Stomach (tissue), 8 donors: ENCODE measurements at regions not wholly inside any gene's neighbourhood (a gene's known extent, or its start where the extent isn't known, plus 50 kb on each side); places are given as distances from the start of the nearest gene placed in this dataset.

Source experiments
- DNase-seq, 2 donors: peaks; one replicate each; pipeline versions ENCODE4 v3.0.0 to v3.0.0-alpha.2; 2013 to 2019
- H3K27ac ChIP-seq, 5 donors: fragments of 200-600 bp in 4 of 5; sonication (generic) in 4 of 5; one replicate each; pipeline ENCODE4 v1.5.1; 2013 to 2019; ENCODE audit warnings: mild to moderate bottlenecking in 1 of 5, moderate library complexity in 1 of 5
- H3K27me3 ChIP-seq, 3 donors: fragments of 200-600 bp; sonication (generic); one replicate each; pipeline ENCODE4 v1.5.1; 2017 to 2019; ENCODE audit warnings: mixed run types in 1 of 3
- H3K36me3 ChIP-seq, 4 donors: fragments of 200-600 bp; sonication (generic); 1 replicate in 3 of 4; 2 replicates in 1 of 4; pipeline ENCODE4 v1.5.1; 2016 to 2019
- H3K4me1 ChIP-seq, 4 donors: fragments of 200-600 bp; sonication (generic); one replicate each; pipeline ENCODE4 v1.5.1; 2016 to 2019
- H3K4me3 ChIP-seq, 4 donors: fragments of 200-600 bp; sonication (generic) in 3 of 4; one replicate each; pipeline ENCODE4 v1.5.1; 2016 to 2019; ENCODE audit warnings: mild to moderate bottlenecking in 1 of 4
- H3K9me3 ChIP-seq, 4 donors: fragments of 200-600 bp; sonication (generic); one replicate each; pipeline ENCODE4 v1.5.1; 2016 to 2019
- EP300 ChIP-seq: sonication (generic); formaldehyde crosslinking; IDR thresholded peaks from one replicate; pipeline ENCODE4 v1.6.1; 2017; ENCODE audit warnings: antibody characterized with exemption
- POLR2A ChIP-seq, 4 donors: fragments of 450-650 bp; IDR thresholded peaks; one replicate each; pipeline ENCODE4 v1.6.1; 2016; ENCODE audit warnings: antibody characterized with exemption in 4 of 4, control low read depth in 2 of 4, mild to moderate bottlenecking in 1 of 4, moderate library complexity in 1 of 4
- POLR2AphosphoS5 ChIP-seq, 3 donors: sonication (generic); formaldehyde crosslinking; IDR thresholded peaks; one replicate each; pipeline ENCODE4 v1.6.1; 2016; ENCODE audit warnings: antibody characterized with exemption in 3 of 3
- WGBS, 5 donors: extraction: QIAGEN DNeasy Blood & Tissue Kit in 3 of 5; methylation state at CpG; one replicate each; pipeline versions ENCODE4 v1.1.5 to v1.1.7; 2013 to 2018; 5-methylcytosine and 5-hydroxymethylcytosine counted together
- intact Hi-C: fragments of 100-400 bp; cut with DNase I; formaldehyde crosslinking; loops from one replicate; pipeline ENCODE4 v1.15.1; 2023; ENCODE audit warnings: low total_unique reads
- TF ChIP-seq, protein P1 (sequence below), 7 experiments: fragments of 450-650 bp in 4 of 7; fragments of 200-600 bp in 3 of 7; sonication (generic) in 3 of 7; IDR thresholded peaks; one replicate each; pipeline ENCODE4 v1.5.1; 2016 to 2019; ENCODE audit warnings: antibody characterized with exemption in 7 of 7, control low read depth in 2 of 7, mild to moderate bottlenecking in 1 of 7
- donor health status: healthy with polysubstance abuse.
- donor health status: Bipolar disorder and iron deficiency.
- donor health status: healthy.

DNA sequence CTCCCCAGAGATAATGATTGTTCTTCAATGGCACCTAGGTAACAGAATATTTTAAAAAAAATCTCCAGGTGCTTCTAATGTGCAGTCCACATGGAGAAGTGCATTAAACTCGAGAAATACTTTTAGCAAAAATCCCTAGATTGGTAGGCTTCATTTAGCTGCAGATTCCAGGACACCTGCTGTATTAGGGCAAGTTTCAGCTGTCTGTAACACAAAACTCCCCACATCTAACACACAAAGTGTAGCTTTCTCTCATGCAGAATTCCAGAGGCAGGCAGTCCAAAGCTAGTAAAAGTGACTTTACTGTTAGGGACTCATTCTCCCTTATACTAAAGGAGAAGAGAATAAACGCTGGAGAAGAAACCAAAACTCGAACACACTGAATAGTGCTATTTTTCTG is 1414.3 kb upstream of the B3GALT2 start:
- no peak overlapping the region for H3K4me3 ChIP-seq
- H3K9me3 ChIP-seq = no peaks in the 10 kb centered on the region
- H3K36me3 ChIP-seq = no peaks in the 10 kb centered on the region
- TF ChIP-seq POLR2AphosphoS5 (IDR thresholded peaks at IDR 0.05) = no peak
- TF ChIP-seq POLR2A (IDR thresholded peaks at IDR 0.05) = no peak
- no peak for TF ChIP-seq EP300
- TF ChIP-seq, protein P1, sequence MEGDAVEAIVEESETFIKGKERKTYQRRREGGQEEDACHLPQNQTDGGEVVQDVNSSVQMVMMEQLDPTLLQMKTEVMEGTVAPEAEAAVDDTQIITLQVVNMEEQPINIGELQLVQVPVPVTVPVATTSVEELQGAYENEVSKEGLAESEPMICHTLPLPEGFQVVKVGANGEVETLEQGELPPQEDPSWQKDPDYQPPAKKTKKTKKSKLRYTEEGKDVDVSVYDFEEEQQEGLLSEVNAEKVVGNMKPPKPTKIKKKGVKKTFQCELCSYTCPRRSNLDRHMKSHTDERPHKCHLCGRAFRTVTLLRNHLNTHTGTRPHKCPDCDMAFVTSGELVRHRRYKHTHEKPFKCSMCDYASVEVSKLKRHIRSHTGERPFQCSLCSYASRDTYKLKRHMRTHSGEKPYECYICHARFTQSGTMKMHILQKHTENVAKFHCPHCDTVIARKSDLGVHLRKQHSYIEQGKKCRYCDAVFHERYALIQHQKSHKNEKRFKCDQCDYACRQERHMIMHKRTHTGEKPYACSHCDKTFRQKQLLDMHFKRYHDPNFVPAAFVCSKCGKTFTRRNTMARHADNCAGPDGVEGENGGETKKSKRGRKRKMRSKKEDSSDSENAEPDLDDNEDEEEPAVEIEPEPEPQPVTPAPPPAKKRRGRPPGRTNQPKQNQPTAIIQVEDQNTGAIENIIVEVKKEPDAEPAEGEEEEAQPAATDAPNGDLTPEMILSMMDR (IDR thresholded peaks at IDR 0.05) = no peak
- no peaks in the 10 kb centered on the region for H3K4me1 ChIP-seq
- intact Hi-C loops = no loop called here
- WGBS, 5 donors = 68 to 76% (median 70%) methylated on average over 3 of the region's 3 CpGs
- no peaks in the 10 kb centered on the region for H3K27me3 ChIP-seq
- no peak for DNase-seq
- H3K27ac ChIP-seq = no peak overlapping the region

- Histone ChIP-seq H3K4me1 (no peaks in the 10 kb centered on the region), H3K36me3 (no peaks in the 10 kb centered on the region), H3K9me3 (no peaks in the 10 kb centered on the region), H3K4me3 (no peak overlapping the region), H3K27me3 (no peaks in the 10 kb centered on the region), H3K27ac (no peak overlapping the region)
- TF ChIP-seq EP300 (no peak), POLR2AphosphoS5 (IDR thresholded peaks at IDR 0.05) (no peak), POLR2A (IDR thresholded peaks at IDR 0.05) (no peak)
- TF ChIP-seq, protein P1 (IDR thresholded peaks at IDR 0.05) = no peak
- intact Hi-C loops = no loop called here
- WGBS, 5 donors = 35 to 57% (median 50%) methylated on average over 1 of the region's 1 CpG
- peak in 1 of 2 donors; percentile 25 for DNase-seq
Observed at GRCh38 chr1:194598098-194598497, 1411.7 kb upstream of the B3GALT2 start.

DNA sequence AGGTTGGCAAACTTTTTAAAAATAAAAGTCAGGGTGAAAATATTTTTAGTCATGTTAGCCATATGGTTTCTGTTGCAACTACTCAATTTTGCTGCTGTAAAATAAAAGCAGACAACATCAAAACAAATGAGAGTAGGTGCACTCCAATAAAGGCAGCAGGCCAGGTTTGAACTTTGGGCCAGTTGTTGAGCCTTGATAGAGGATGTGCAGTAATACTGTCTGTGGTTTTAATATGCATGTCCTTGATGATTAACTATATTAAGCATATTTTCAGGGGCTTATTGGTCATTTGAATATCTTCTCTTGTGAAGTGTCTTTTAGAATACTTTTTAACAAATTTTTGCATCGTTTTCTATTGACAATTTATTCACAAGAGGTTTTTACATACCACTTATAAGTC is 1399.9 kb upstream of the B3GALT2 start:
- Histone ChIP-seq H3K4me1 (no peaks in the 10 kb centered on the region), H3K4me3 (no peak overlapping the region), H3K9me3 (peaks cover 0 to 12% (median 2%) of the 10 kb centered on the region in 4 donors), H3K27me3 (no peaks in the 10 kb centered on the region), H3K36me3 (no peaks in the 10 kb centered on the region), H3K27ac (no peak overlapping the region)
- TF ChIP-seq EP300 = no peak
- no peak for TF ChIP-seq POLR2A (IDR thresholded peaks at IDR 0.05)
- TF ChIP-seq, protein P1 (IDR thresholded peaks at IDR 0.05) = no peak
- TF ChIP-seq POLR2AphosphoS5 (IDR thresholded peaks at IDR 0.05) = no peak
- intact Hi-C loops = no loop called here
- 47 to 62% (median 54%) methylated on average over 1 of the region's 1 CpG for WGBS, 5 donors
- DNase-seq = no peak

DNA sequence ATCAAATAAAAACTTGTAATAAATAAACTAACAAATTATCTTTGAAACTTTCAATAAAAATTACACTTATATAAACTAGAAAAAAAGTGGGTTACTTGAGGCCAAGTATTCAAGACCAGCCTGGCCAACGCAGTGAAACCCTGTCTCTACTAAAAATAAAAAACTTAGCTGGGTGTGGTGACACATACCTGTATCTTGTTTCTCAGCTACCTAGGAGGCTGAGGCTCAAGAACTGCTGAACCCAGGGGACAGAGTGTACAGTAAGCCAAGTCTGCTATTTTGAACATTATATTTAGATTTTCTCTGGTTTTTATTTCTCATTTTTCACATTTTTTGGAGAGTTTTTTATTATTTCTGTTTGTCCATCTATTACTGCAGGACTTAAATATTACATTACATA is 1397.6 kb upstream of the B3GALT2 start:
- peaks cover 0 to 3% (median 1%) of the 10 kb centered on the region in 4 donors for H3K9me3 ChIP-seq
- intact Hi-C loops = no loop called here
- TF ChIP-seq POLR2AphosphoS5 (IDR thresholded peaks at IDR 0.05) (no peak), EP300 (no peak), POLR2A (IDR thresholded peaks at IDR 0.05) (no peak)
- TF ChIP-seq, protein P1 (IDR thresholded peaks at IDR 0.05) = no peak
- WGBS, 5 donors = 50 to 83% (median 82%) methylated on average over 1 of the region's 1 CpG
- no peak overlapping the region for H3K27ac ChIP-seq
- no peak overlapping the region for H3K4me3 ChIP-seq
- no peaks in the 10 kb centered on the region for H3K4me1 ChIP-seq
- H3K36me3 ChIP-seq = no peaks in the 10 kb centered on the region
- no peaks in the 10 kb centered on the region for H3K27me3 ChIP-seq
- DNase-seq = no peak
